ENCODE measurements at regions not wholly inside any gene's neighbourhood (a gene's known extent, or its start where the extent isn't known, plus 50 kb on each side); places are given as distances from the start of the nearest gene placed in this dataset.

DNA sequence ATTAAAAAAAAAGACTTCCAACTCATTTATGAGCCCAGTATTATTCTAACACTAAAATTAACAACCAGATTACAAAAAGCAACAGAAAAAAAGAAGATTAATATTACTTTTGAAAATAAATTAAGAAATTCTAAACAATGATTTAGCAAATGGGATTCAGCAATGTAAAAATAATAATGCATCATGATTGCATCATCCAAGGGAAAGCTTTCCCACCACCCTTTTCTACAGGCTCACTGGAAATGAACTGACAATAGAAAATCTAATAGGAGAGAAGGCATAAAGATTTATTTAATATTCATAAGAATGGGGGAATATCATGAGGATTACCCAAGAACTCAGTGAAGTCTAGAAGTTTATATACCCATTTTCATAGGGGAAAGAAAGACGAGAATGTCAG, 1671.9 kb downstream of the NCAM2 start:
- TF ChIP-seq CTCF (IDR thresholded peaks at IDR 0.05): no peak
- no peak for TF ChIP-seq POLR2A (IDR thresholded peaks at IDR 0.05)
- TF ChIP-seq POLR2AphosphoS5 (IDR thresholded peaks at IDR 0.05): no peak
- TF ChIP-seq EP300 (IDR thresholded peaks at IDR 0.05): no peak

Data from suprapubic skin (tissue), 4 donors.